OCI-LY1 (cell line): ENCODE measurements at regions not wholly inside any gene's neighbourhood (a gene's known extent, or its start where the extent isn't known, plus 50 kb on each side); places are given as distances from the start of the nearest gene placed in this dataset.

Source experiments
- CTCF ChIP-seq: fragments of 200-600 bp; sonication (generic), shearing (Covaris generic); IDR thresholded peaks from 2 replicates; pipeline ENCODE4 v1.5.1; 2017; ENCODE audit warnings: mild to moderate bottlenecking, antibody characterized with exemption, low read length, moderate library complexity, mixed read lengths
- EZH2 ChIP-seq: fragments of 200-600 bp; sonication (generic), shearing (Covaris generic); IDR thresholded peaks from 2 replicates; pipeline ENCODE4 v1.8.0; 2017; ENCODE audit warnings: borderline replicate concordance, mixed run types, mild to moderate bottlenecking, antibody characterized with exemption, low read length, moderate library complexity, mixed read lengths

GRCh38 chr1:239189998-239190512, 196.3 kb upstream of the CHRM3 start:
- TF ChIP-seq EZH2 (no peak), CTCF (no peak)
